NCI-H345 treated with DMSO at 0.1 percent for 48 hours (cell line): ENCODE measurements at regions not wholly inside any gene's neighbourhood (a gene's known extent, or its start where the extent isn't known, plus 50 kb on each side); places are given as distances from the start of the nearest gene placed in this dataset.

Experiments
- DNase-seq: peaks from one replicate; lab custom pipeline; 2025; ENCODE audit not compliant: unreplicated experiment; lab: John Stamatoyannopoulos, UW

GRCh38 chr6:747921-748320, 55.0 kb upstream of the EXOC2 start:
- DNase-seq, result no peak

GRCh38 chr6:747028-747427, 54.1 kb upstream of the EXOC2 start:
- DNase-seq, result no peak

DNA sequence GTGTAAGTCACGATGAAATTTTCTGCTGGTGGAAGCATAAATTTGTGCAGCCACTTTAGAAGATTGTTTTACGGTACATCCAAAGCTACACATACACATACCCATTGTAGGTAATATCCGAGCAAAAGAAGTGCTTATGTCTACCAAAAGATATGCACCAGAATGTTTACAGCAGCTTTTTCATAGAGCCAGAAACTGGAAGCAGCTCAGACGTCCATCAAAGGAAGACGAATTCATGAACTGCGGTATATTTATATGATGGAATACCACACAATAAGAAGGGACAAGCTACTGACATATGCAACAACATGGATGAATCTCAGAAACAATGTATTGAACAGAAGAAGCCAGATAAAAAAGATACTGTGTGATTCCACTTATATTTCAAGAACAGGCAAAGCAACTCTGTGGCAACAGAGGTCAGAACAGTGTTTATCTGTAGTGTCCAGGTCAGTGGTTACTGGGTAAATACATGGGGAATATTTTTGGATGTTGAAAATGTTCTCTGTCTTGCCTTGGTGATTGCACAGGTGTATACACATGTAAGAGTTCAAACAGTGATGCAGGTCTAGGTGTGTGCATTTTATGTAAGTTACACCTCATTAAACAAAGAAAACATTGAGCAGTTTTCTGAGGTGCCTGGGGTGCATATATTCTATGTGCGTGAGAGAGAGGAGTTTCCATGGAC, 51.9 kb upstream of the EXOC2 start:
- DNase-seq, result no peak

DNA sequence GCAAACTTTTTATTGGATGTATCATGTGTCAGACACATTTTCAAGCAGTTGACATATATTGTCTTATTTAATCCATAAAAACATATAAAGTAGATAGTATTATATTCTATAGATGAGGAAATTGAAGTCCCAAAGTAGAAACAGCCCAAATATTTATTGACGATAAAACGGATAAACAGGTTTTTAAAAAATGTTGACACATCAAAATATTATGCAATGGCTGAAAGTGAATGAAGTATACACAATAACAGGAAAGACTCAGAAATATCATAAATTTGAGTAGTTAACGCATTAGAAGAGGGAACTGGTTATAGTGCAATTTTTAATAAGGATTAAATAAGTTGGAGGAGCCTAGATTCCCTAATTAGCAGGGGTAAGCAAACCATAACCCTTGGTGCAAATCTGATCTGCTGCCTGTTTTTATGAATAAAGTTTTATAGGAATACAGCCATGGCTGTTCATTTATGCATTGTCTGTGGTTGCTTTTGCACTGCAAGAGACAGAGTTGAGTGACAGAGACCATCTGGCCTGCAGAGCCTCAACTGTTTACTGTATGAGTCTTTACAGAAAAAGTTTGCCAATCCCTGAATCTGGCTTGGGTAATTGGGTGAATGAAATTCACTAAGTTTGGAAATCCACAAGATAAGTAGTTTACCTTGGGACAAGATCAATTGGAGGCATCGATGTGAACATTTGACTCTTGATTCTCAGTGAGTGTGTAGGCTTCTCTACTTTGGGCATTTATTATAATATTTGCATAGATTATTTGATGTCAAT, 50.6 kb upstream of the EXOC2 start:
- DNase-seq, result no peak
